PC-9 (cell line): ENCODE measurements at regions not wholly inside any gene's neighbourhood (a gene's known extent, or its start where the extent isn't known, plus 50 kb on each side); places are given as distances from the start of the nearest gene placed in this dataset.

ENCODE experiments used
- BruUV-seq: library from RNA; stranded (reverse); fragments of 400-500 nt; replicated peaks from 2 replicates; lab custom pipeline; 2021; lab: Mats Ljungman, UMichigan
- CTCF ChIA-PET: fragments of 300-600 bp; sonication (Branson Sonifier 250); formaldehyde crosslinking; loops from one replicate; lab custom pipeline; 2022; ENCODE audit warnings: antibody characterized with exemption; lab: Charles Lee
- POLR2A ChIA-PET: fragments of 300-600 bp; sonication (Branson Sonifier 250); formaldehyde crosslinking; loops from one replicate; lab custom pipeline; 2022; ENCODE audit warnings: antibody characterized with exemption; ENCODE audit not compliant: unreplicated experiment; lab: Charles Lee
- DNase-seq, 2 experiments: peaks; one replicate each; pipeline versions ENCODE4 v3.0.0 to v3.0.0-alpha.2; 2015 to 2022; ENCODE audit warnings: mixed read lengths in 1 of 2
- H2AFZ ChIP-seq: fragments of 200-600 bp; sonication (generic); 2 replicates; pipeline ENCODE4 v1.8.1; 2017; ENCODE audit warnings: antibody characterized with exemption
- H3F3A ChIP-seq: fragments of 200-600 bp; sonication (generic); 2 replicates; pipeline ENCODE4 v1.8.1; 2017; ENCODE audit warnings: antibody characterized with exemption, mild to moderate bottlenecking, low read depth; ENCODE audit not compliant: insufficient read depth
- H3K27ac ChIP-seq: fragments of 200-600 bp; sonication (generic); 2 replicates; pipeline ENCODE4 v1.6.1; 2016; ENCODE audit warnings: mixed run types
- H3K27me3 ChIP-seq: fragments of 200-600 bp; sonication (generic); 2 replicates; pipeline ENCODE4 v1.6.1; 2016; ENCODE audit warnings: low read depth, mixed run types; ENCODE audit not compliant: insufficient read depth
- H3K36me3 ChIP-seq: fragments of 200-600 bp; sonication (generic); 2 replicates; pipeline ENCODE4 v1.6.1; 2016; ENCODE audit warnings: low read depth, mixed run types
- H3K4me1 ChIP-seq: fragments of 200-600 bp; sonication (generic); replicated peaks from 2 replicates; pipeline ENCODE4 v1.6.1; 2016; ENCODE audit warnings: mixed run types; ENCODE audit not compliant: insufficient read depth
- H3K4me2 ChIP-seq: fragments of 200-600 bp; sonication (generic); 2 replicates; pipeline ENCODE4 v1.6.1; 2017; ENCODE audit warnings: mixed run types
- H3K4me3 ChIP-seq: fragments of 200-600 bp; sonication (generic); 2 replicates; pipeline ENCODE4 v1.6.1; 2016; ENCODE audit warnings: mixed run types
- H3K79me2 ChIP-seq: fragments of 200-600 bp; sonication (generic); 2 replicates; pipeline ENCODE4 v1.6.1; 2017; ENCODE audit warnings: low read depth, mixed run types
- H3K9me2 ChIP-seq: fragments of 200-600 bp; sonication (generic); 2 replicates; pipeline ENCODE4 v1.8.1; 2017; ENCODE audit warnings: mild to moderate bottlenecking; ENCODE audit not compliant: insufficient read depth
- H3K9me3 ChIP-seq: fragments of 200-600 bp; sonication (generic); 2 replicates; pipeline ENCODE4 v1.8.1; 2016; ENCODE audit warnings: low read depth; ENCODE audit not compliant: insufficient read depth
- H4K20me1 ChIP-seq: fragments of 200-600 bp; sonication (generic); 2 replicates; pipeline ENCODE4 v1.8.1; 2017; ENCODE audit not compliant: insufficient read depth
- CTCF ChIP-seq: fragments of 200-600 bp; sonication (generic); conservative IDR thresholded peaks from 2 replicates; pipeline ENCODE4 v1.6.1; 2017; ENCODE audit warnings: mixed run types, antibody characterized with exemption, mild to moderate bottlenecking, moderate library complexity
- EZH2 ChIP-seq: fragments of 200-600 bp; sonication (generic); IDR thresholded peaks from 2 replicates; pipeline ENCODE4 v1.8.0; 2017; ENCODE audit warnings: antibody characterized with exemption, low read depth
- intact Hi-C: fragments of 100-400 bp; cut with micrococcal nuclease; formaldehyde crosslinking; loops from one replicate; pipeline ENCODE4 v1.10.0; 2022; ENCODE audit not compliant: unreplicated experiment

DNA sequence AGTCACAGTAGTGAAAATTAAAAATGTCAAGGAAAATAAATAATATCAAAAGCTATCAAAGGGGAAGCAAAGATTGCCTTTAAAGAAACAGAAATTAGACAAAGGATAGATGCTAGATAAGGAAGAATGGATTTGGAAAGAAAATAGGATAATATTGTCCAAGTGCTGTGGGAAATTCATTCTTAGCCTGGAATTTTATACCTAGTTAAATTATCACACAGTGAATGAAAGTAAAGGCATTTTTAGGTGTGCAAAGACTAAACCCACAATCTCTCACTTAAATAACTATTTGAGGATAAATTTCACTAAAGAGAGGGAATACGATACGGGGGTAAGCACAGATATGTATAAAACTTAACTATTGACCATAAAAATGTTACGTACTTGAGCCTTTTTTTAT lies 511.1 kb downstream of the TMEM135 start:
- H3K27me3 ChIP-seq, result no peaks in the 10 kb centered on the region
- no peaks in the 10 kb centered on the region for H3K36me3 ChIP-seq
- H3K4me1 ChIP-seq, result no peaks in the 10 kb centered on the region
- no peak overlapping the region for H2AFZ ChIP-seq
- intact Hi-C loops, result no loop called here
- H3K27ac ChIP-seq, result no peak overlapping the region
- no peak overlapping the region for H3K4me2 ChIP-seq
- peaks cover 8% of the 10 kb centered on the region; the same call in 1 of the 2 replicates for H3K9me3 ChIP-seq
- POLR2A ChIA-PET, result no interaction called here
- TF ChIP-seq CTCF (no peak), EZH2 (no peak)
- CTCF ChIA-PET, result no interaction called here
- DNase-seq, result no peak
- no peaks in the 10 kb centered on the region for H3F3A ChIP-seq
- H3K79me2 ChIP-seq, result no peaks in the 10 kb centered on the region
- H3K4me3 ChIP-seq, result no peak overlapping the region
- no peaks in the 10 kb centered on the region for H4K20me1 ChIP-seq
- no peaks in the 10 kb centered on the region; the same call in 1 of the 2 replicates for H3K9me2 ChIP-seq
- BruUV-seq, result no TSS peak

DNA sequence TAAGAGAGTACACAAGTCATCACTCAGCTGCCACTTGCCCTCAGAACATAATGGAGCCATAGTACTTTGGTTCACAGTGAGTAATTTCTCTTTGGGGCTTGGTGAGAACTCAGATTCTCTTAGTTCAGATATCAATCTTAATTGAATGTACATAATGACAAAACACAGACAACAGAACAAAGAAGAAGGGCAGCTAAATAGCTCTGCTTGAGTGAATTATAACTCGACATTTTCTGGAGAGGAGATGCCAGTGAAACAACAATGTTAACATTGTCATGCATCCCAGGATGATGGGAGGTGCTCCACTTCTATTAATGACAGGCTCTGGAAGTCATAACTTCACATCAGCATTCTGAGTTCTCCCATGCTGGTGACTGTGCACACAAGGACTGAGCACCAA lies 508.1 kb downstream of the TMEM135 start:
- Histone ChIP-seq H3K4me2 (no peak overlapping the region), H3K4me3 (no peak overlapping the region), H3K79me2 (no peaks in the 10 kb centered on the region), H2AFZ (no peak overlapping the region), H3K9me3 (peaks cover 12% of the 10 kb centered on the region; the same call in 1 of the 2 replicates), H3K27ac (no peak overlapping the region), H3F3A (no peaks in the 10 kb centered on the region), H3K36me3 (no peaks in the 10 kb centered on the region), H3K4me1 (no peaks in the 10 kb centered on the region), H4K20me1 (no peaks in the 10 kb centered on the region), H3K9me2 (no peaks in the 10 kb centered on the region; the same call in 1 of the 2 replicates), H3K27me3 (no peaks in the 10 kb centered on the region)
- CTCF ChIA-PET, result no interaction called here
- TF ChIP-seq CTCF (no peak), EZH2 (no peak)
- DNase-seq, result no peak
- POLR2A ChIA-PET, result no interaction called here
- no TSS peak for BruUV-seq
- intact Hi-C loops, result no loop called here

- H3K36me3 ChIP-seq, result no peaks in the 10 kb centered on the region
- no peaks in the 10 kb centered on the region for H3K79me2 ChIP-seq
- no peak for DNase-seq
- H3K27me3 ChIP-seq, result no peaks in the 10 kb centered on the region
- no peak overlapping the region for H3K4me3 ChIP-seq
- peaks cover 3% of the 10 kb centered on the region; the same call in 1 of the 2 replicates for H3K9me3 ChIP-seq
- intact Hi-C loops, result no loop called here
- no peaks in the 10 kb centered on the region; the same call in 1 of the 2 replicates for H3K9me2 ChIP-seq
- no peaks in the 10 kb centered on the region for H3K4me1 ChIP-seq
- H3K27ac ChIP-seq, result no peak overlapping the region
- POLR2A ChIA-PET, result no interaction called here
- BruUV-seq, result no TSS peak
- TF ChIP-seq CTCF, result no peak
- no peak for TF ChIP-seq EZH2
- no peaks in the 10 kb centered on the region for H3F3A ChIP-seq
- H2AFZ ChIP-seq, result no peak overlapping the region
- CTCF ChIA-PET, result no interaction called here
- no peaks in the 10 kb centered on the region for H4K20me1 ChIP-seq
- H3K4me2 ChIP-seq, result no peak overlapping the region
Observed at GRCh38 chr11:87539596-87539995, 501.9 kb downstream of the TMEM135 start.
